GM21825 (cell line): ENCODE measurements at regions not wholly inside any gene's neighbourhood (a gene's known extent, or its start where the extent isn't known, plus 50 kb on each side); places are given as distances from the start of the nearest gene placed in this dataset.

ENCODE experiments used
- ATAC-seq: cut with Tn5 transposase; IDR thresholded peaks from one replicate; pipeline ENCODE4 v1.9.1; 2021; ENCODE audit warnings: mild to moderate bottlenecking, moderate library complexity; ENCODE audit not compliant: unreplicated experiment

DNA sequence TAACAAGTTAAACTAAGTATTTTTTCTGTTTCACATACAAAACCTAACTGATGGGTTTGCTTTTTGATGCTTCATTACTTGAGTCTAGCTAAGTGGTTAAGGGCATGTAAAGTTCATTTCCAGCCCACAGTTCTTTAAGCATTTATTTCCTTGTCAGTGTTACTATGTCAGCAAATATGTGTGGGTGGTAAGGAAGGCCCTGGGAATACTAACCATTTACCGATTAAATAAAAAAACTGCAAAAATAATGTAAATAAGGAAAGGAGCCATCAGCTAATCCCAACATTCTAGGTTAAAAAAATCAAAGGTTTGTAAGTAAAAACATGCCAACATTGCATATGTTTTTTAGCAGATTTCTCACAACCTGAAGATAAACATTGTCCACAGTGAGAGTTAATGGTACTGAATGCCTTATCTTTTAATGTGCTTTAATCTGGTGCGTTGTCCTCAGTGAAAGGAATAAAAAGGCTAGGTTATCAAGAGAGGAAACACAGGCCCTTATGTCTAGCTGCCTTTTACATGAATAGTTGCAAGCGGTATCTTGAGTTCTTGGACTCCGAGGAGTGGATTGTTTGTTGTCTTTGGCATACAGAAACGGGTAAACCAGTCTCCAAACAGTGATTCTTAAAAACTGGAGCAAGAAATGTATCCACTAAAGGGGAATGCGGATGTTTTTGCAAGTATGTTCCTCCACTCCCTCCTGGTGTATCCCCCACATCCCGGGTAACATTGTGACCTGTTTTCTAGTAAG, 949.6 kb upstream of the SLC10A2 start:
- ATAC-seq = no peak

DNA sequence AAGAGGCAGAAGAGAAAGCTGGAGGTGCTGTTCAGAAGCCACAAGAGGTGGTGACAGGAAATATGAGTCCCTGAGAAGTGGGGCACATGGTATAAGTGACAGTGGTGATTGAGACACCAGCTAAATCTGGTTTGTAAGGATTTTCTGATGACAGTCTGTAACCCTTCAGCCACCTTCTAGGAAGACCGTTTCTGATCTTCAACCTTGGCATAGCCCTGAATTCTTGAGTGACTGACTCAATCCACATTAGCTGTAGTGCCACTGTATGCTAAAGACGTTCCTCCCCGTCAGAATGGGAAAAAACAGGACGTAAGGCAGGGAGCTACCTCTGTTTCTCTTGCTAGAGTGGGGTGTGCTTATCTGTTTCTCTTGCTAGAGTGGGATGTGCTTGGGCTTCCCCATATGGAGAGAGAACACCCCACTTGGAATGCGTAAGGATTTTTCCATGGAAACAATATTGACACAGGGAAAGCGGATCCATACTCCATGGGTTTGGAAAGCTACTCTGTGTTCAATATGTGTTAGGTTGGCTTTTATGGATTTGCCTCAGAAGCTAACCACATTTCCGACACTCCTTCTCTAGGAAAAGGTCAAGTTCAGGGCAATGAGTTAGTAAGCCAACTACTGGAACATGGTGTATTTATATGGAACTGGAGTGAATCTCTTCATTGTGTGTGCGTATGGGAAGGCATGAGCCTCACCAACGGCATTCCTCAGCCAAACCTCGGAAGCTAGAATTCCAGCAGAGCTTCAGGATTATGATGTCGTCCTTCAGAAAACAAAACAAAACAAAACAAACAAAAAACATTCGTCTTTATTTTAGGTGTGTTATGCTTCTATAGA, 948.8 kb upstream of the SLC10A2 start:
- no peak for ATAC-seq

DNA sequence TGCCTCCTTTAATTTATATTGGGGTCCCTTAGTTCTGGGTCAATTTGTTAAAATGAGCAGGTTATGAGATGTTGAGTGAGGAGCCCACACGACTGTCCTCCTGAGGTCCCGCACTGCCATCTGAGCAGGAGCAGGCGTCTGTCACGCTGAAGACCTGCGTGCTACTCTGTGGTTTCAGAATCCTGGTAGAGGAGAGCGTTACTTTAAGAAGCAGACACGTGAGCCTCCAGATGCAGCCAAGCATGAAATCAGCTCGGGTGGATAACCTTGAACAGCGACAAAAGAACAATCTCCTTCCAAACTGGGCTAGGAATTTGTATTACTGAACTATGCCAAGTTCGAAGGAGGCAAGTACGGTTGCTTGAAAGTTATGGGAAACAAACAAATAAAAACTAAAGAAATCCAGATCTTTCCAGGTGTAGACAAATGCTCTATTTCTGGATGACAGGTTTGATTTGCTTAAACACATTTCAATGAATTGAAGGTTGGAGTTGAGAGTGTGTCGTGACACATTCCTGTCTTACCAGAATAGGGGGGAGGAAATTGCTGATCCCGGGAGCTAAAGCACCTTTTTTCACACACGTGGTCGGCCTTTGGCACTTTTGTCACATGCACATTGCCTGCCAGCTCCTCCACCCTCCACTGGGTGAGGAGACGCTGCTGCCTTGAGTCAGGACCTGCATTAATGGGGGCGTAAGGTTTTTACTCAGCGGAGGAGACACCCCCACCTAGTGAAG, 945.5 kb upstream of the SLC10A2 start:
- ATAC-seq = no peak

DNA sequence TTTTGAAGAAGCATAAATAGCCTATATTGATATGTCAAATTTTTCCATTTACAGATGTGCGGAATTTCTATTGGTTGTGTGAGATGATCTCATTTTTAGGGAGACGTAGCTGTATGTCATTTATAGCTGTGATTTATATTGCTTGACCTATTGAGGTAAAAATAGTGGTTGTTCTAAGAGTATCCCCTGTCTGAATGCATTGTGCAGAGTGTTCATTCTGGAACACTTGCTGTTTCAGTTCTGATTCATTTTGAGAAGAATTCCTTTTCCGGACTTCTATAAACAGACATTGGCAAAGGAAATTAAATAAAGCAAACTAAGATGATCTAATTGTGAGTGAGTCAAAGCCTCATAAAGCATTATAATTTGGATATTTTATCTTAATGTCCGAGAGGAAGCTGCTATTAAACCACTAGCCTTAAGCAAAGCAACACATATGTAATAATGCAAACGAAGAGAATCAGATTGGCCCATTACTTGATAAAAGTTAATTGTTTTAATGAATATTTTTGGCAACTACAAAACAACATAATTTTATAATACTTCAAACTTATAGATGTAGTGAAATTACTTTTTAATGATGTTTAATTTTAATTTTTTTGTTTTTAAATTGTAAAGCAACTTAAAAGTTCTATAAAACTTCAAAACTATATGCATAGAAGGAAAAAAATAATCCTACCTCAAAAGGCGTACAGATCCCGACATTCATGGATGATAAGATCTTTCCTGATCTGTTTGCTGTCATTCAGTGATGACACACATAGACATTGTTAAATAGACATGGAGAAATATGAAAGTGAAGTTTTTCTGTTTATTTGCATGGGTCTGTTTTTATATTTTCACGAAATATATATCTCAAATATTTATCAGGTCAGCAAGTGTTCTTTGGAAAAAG, 942.6 kb upstream of the SLC10A2 start:
- ATAC-seq = no peak

DNA sequence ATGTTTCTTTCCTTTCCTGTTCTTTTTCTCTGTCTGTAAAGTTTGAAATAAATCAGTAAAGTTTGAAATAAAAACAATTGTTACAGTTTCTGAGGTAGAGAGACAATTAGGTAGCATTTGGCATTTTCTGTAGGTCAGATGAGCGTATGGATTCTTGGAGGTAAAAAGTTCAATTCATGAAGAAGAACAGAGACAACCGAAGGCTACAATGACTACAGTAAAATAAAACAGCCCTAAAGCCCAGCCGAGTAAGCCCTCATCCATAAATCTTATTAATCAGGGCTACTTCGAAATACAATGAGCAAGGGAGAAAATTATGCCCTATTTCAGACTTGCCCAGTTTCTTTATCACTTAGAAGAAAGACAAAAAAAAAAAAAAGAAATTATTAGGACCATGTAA, 941.9 kb upstream of the SLC10A2 start:
- ATAC-seq = no peak

DNA sequence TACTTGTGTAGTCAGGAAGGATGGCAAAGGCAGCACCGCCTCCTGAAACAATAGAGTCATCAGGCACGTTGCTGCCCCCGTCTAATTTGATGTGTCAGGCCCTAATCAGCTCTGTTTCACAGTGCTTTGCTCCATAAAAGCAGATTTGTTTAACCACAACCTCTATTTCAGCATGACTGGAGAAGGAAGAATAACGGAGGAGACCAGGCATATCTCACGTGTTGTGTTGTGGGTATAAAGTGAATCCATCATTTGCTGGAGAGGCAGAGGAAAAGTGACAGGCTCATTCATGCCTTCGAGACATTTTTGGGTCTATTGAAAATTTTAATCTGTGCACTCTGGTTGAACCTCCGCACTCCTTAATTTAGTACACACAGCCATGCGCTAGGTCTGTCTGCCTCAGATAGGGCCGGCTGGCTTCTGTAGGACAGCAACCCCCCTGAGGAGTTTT, 940.4 kb upstream of the SLC10A2 start:
- no peak for ATAC-seq

DNA sequence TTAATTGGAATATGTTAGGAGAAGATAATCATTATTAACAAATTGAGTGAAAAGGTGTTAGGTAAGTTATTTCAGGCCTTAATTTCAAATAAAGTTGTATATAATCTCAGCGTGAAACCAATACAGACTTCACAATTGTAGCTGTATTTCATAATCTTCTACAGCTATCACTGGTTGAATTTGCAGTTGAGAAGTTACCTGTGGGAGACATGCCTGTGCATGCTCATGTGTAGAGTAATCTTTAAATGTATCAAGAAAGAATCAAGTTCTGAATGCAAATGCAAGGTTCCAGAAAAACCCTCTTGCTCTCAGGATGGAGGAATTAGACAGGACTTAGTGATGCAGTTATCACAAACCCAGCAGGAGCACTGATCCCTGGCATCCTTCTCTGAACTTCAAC, 938.4 kb upstream of the SLC10A2 start:
- no peak for ATAC-seq

DNA sequence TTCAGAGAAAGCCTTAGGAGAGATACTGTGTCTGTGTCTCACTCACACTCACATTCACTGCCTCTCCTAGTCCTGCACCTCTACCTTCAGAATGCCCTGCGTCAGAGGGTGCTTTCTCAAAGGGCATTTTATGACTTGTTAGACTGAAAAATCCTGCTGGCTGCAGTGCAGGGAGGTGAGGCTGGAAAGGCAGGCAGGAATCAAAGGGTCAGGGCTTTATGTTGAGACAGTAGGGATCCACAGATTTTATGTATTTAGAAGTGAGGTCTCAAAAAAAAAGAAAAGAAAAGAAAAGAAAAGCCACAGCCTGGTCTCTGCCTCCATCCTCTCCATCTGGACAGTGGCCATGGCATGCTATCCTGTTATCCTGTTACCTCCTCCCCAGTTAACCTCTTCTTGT, 936.0 kb upstream of the SLC10A2 start:
- ATAC-seq = no peak

DNA sequence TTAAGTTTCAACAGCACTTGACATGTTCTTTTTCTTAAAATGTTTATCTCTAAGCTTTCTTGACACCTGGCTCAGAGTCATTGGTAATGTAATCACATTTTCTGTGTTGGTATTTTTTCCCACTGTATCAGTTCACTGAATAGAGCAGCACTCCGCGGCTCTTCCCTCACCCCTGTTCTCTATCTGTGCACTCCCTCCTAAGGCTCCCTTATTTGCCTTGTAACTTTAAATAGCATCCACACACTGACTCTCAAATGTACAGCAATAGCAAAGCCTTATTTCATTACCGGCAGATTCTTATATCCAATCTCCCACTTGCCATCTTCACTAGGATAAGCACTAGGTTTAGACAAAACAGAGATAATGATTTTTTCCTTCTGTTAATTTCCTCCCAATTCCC, 935.5 kb upstream of the SLC10A2 start:
- ATAC-seq = no peak

DNA sequence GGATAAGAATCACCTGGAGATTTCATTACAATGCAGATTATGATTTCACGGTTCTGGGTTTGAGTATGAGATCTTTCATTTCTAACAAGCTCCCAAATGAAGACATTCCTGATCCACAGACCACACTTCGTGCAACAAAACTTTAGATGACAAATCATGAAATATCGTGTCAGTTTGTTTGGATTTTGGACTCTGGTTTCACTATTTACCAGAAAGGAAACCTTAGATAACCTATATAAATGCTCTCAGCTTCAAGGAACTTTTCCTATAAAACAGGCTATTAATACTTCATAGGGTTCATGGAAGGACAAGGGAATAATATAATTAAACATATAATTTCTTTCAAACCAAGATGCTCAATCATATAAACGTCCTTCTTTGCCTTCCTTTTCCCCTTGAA, 930.5 kb upstream of the SLC10A2 start:
- no peak for ATAC-seq

DNA sequence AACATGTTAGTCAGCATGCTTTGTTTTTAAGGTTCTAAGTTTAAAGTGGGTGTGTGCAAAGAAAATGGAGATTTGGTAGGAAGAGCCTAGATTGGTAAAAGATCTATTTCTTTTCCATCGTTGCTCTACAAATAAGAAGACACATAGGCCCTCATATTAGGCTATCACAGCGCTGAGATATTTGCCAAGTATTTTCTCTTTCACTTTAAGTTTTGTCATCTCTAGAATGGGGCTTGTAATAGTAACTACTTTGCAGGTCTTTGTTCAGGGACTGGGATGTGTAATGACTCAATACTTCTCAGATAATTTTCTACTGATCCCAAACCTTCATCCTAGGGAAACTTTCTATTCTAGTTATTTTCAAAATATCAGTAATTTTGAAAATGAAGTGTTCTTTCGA, 917.7 kb upstream of the SLC10A2 start:
- no peak for ATAC-seq

DNA sequence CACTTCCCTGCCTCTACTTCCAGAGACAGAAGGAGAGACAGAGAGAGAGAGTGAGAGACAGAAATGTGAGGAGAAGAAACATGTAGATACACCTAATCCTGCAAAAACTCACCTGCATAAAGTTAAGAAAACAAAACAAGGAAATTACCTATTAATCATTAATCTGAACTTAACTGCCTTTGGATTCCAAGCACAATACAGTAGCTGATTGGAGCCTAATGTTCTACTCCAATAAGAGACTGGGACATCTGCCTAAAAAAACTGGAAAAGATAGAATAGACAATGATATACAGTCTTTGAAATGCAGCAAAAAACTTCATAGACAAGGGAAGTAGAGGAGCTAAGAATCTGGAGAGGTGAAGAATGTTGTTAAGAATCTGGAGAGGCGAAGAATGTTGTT, 910.2 kb upstream of the SLC10A2 start:
- ATAC-seq = no peak

DNA sequence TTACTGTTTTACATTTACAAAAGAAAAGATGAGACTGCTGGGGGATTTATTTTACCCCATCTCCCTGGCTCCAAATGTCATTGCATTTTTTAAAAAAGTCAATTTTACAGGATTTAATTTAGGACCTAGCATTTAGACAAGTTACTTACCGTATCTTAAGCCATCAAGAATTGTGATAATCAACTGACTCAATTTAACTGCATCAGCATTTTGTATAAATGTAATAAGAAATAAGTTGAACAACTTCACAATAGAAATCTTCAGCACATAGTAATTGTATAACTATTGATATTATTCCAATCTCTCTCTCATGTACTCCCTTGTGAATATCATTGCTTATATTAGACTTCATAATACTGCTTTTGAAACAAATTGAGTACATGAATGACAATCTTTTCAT, 907.5 kb upstream of the SLC10A2 start:
- ATAC-seq = no peak

DNA sequence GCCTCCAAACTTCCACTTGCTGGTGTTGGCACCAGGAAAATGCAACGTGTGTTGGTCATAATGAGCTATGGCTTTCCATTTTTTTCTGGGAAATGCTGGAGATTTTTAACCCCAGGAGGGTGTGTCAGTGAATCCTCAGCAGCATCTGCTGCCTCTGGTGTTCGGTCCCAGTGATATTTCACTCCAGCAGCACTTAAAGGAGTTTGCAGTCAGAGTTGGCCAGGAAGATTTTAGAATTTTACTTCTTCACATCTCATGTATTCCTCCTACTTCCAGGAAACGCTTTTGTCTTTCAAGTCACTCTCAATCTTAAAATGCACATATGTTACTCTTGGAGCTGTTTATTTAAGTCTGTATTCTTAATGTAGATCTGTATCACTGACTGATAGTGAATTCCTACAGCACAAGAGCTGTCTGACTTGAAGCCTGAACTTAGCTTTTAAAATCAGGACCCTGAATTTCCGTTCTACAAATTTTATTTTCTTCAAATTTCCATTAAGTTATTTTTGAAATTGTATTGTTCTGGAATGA, 903.4 kb upstream of the SLC10A2 start:
- ATAC-seq = no peak

DNA sequence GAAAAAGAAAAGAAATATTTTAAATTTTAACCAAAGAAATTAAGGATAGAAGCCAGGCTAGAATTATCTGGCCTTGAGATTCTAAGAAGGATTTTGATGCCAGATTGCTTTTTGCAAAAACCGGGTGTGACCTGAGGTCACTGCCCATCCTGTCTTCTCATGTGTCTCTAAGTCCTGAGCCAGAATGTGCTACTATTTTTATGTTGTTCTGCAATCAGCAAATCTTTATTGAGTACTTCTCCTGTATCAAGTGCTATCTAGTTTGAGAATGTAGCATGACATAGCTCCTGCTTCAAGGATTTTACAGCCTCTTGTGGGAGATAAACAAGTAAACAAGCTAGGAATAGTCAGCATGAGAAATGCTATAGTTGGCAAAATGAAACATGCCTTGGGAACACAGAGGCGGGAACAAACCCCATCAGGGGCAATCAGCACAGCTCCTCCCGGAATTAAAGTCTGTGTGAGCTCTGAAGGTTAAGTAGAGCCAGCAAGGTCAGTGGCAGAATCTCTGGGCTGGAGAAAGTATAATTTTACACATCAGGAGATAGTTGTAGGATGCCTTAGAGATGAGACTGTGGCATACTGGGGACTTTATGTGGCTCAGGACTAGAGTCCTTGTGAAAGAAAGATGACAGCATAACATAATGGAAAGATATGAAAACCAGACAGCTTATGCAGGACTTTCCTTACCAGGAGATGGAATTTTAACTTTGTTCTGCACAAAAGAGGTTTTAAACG, 899.5 kb upstream of the SLC10A2 start:
- ATAC-seq = no peak

DNA sequence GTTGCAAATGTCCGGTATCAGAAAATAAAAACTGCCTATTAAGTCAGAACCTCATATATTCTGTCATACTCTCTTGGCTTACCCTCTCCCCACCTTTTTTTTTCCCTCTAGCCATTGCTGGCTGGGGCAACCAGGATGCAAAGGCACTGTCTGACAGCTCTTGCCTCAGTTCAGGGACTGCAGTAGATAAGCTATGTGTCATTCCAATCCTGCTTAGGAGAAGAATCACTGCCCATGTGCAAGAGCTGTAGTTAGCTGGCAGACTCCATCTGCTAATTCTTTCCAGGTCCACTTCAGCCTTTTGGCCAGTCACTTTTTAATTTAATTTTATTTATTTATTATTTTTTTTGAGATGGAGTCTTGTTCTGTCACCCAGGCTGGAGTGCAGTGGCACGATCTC, 895.6 kb upstream of the SLC10A2 start:
- no peak for ATAC-seq

DNA sequence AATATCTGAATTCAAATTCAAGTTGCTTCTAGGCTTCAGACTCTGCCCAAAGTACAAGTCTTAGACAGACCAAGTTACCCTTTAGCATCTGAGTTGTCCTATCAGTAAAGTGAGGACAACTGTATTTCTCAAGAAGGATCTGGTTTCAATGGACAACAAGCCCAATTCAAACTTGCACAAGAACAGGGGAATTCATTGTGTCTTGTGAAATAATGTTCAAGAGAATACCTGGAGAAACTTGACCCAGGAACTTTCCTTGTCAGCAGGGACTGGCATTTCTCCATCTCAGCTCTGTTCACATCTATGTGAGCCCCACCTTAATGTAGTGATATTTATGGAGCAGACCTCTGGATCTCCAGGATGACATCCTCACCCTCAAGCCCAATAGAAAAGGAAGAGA, 894.9 kb upstream of the SLC10A2 start:
- no peak for ATAC-seq

DNA sequence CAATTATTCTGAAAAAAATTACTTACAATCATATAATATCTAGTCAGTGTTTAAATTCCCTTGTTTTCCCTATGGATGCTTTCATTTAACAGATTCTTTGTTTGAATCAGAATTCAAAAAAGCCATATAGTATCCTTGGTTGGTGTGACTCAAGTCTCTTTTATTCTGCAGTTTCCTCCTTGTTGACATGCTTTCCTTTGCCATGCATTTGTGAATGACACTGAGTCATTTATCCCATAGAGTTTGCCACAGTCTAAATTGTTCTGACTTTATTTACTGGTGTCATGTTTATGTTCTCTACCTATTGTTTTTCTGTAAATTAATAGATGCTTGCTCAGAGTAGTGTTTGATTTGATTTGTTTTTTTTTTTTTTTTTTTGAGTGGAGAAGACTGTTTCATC, 893.8 kb upstream of the SLC10A2 start:
- ATAC-seq = no peak

DNA sequence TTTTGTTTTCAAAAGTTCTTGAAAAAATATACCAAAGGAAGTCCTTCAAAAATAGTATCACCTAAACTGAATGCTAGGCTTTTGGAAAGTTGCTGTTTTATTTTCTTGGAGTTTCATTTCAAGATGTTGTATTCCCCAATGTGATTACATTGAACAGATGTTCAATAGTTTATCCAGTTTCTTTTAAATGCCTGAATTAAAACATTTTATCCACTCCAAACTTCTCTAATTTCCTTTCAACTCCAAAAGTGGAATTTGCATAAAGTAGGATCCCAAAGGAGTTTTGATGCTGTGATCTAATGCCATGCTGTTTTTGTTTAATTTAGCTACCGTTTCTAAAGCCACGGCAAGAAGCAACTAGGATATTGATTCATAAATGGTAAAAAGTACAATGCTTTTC, 892.5 kb upstream of the SLC10A2 start:
- ATAC-seq = no peak

DNA sequence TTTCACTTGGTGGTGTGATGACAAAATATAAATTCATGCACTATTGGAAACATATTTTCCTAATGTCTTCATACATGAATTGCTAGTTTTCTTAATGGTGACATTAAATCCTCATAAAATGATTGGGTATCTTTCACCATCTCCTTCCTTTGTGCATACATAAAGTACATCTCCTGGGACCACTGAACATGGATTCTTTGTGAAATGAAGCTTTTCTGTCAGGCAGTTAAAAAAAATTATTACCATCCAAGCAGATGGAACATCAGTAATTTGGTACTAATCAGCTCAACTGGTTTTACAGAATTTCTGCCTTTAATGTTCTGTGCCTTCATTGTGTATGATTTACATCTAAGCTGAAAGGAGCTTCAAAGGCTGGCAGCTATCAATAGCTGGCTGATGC, 891.7 kb upstream of the SLC10A2 start:
- ATAC-seq = no peak
